GM18951 (cell line): ENCODE measurements at regions not wholly inside any gene's neighbourhood (a gene's known extent, or its start where the extent isn't known, plus 50 kb on each side); places are given as distances from the start of the nearest gene placed in this dataset.

Experiments
- POLR2A ChIP-seq: IDR thresholded peaks from 4 replicates; pipeline ENCODE4 v1.6.1; 2011; ENCODE audit warnings: mild to moderate bottlenecking; ENCODE audit not compliant: insufficient read length, insufficient read depth; ENCODE audit errors: extremely low read depth
- in situ Hi-C: fragments of 300-500 bp; cut with MboI; formaldehyde crosslinking; loops from one replicate; pipeline ENCODE4 v1.12.0; 2022; ENCODE audit warnings: low sequenced_read_pairs, mixed read lengths, inconsistent platforms; ENCODE audit not compliant: unreplicated experiment

GRCh38 chr14:65936342-65936975 lies 523.9 kb downstream of the FUT8 start:
- TF ChIP-seq POLR2A: no peak
- in situ Hi-C loops: no loop called here

GRCh38 chr14:65937079-65937959 lies 524.8 kb downstream of the FUT8 start:
- in situ Hi-C loops: no loop called here

GRCh38 chr14:65937960-65938316 lies 525.4 kb downstream of the FUT8 start:
- in situ Hi-C loops: no loop called here
- no peak for TF ChIP-seq POLR2A

More at GRCh38 chr14:65937079-65937959, 524.8 kb downstream of the FUT8 start:
- no peak for TF ChIP-seq POLR2A

GRCh38 chr14:65938738-65939137 lies 526.2 kb downstream of the FUT8 start:
- no peak for TF ChIP-seq POLR2A

GRCh38 chr14:65939184-65939583 lies 526.7 kb downstream of the FUT8 start:
- no peak for TF ChIP-seq POLR2A
- in situ Hi-C loops: no loop called here

More at GRCh38 chr14:65938738-65939137, 526.2 kb downstream of the FUT8 start:
- in situ Hi-C loops: no loop called here

GRCh38 chr14:65940056-65940735 lies 527.7 kb downstream of the FUT8 start:
- no peak for TF ChIP-seq POLR2A
- in situ Hi-C loops: no loop called here

GRCh38 chr14:65941091-65941490 lies 528.6 kb downstream of the FUT8 start:
- in situ Hi-C loops: no loop called here
- no peak for TF ChIP-seq POLR2A

- no peak for TF ChIP-seq POLR2A
- in situ Hi-C loops: no loop called here
Measured at GRCh38 chr14:65943150-65943549, 530.6 kb downstream of the FUT8 start.

GRCh38 chr14:65943916-65944410 lies 531.4 kb downstream of the FUT8 start:
- TF ChIP-seq POLR2A: no peak
- in situ Hi-C loops: no loop called here

GRCh38 chr14:65945327-65945726 lies 532.8 kb downstream of the FUT8 start:
- in situ Hi-C loops: no loop called here
- TF ChIP-seq POLR2A: no peak

- no peak for TF ChIP-seq POLR2A
- in situ Hi-C loops: no loop called here
Measured at GRCh38 chr14:65946494-65946893, 534.0 kb downstream of the FUT8 start.

GRCh38 chr14:65948302-65948701 lies 535.8 kb downstream of the FUT8 start:
- in situ Hi-C loops: no loop called here
- no peak for TF ChIP-seq POLR2A

- in situ Hi-C loops: loop anchor here (25.0 kb wide), 1 partner anchor 538 kb away; the partner anchor contains the start of gene FUT8
- no peak for TF ChIP-seq POLR2A
Measured at GRCh38 chr14:65949711-65950516, 536.3 kb upstream of the CCDC196 start.

- in situ Hi-C loops: loop anchor here (25.0 kb wide), 1 partner anchor 543 kb away; the partner anchor contains the start of gene FUT8
- TF ChIP-seq POLR2A: no peak
Measured at GRCh38 chr14:65954942-65955341, 531.2 kb upstream of the CCDC196 start.
